Endothelial cell (in vitro differentiated cells): ENCODE measurements at regions not wholly inside any gene's neighbourhood (a gene's known extent, or its start where the extent isn't known, plus 50 kb on each side); places are given as distances from the start of the nearest gene placed in this dataset.
A peak's percentile ranks its signal among the peaks of the same experiment; 100 is the strongest.

Experiments used
- DNase-seq: peaks from one replicate; pipeline ENCODE4 v3.0.0; 2021; ENCODE audit warnings: low spot score
- H3K27ac Mint-ChIP-seq: one replicate; pipeline ENCODE4 v1.8.0; 2021; ENCODE audit warnings: mixed read lengths, inconsistent platforms; ENCODE audit not compliant: unreplicated experiment
- H3K27me3 Mint-ChIP-seq: one replicate; pipeline ENCODE4 v1.8.0; 2021; ENCODE audit warnings: mild to moderate bottlenecking, moderate library complexity, mixed read lengths, inconsistent platforms; ENCODE audit not compliant: unreplicated experiment
- H3K36me3 Mint-ChIP-seq: one replicate; pipeline ENCODE4 v1.8.0; 2021; ENCODE audit warnings: mild to moderate bottlenecking, low read depth, mixed read lengths, inconsistent platforms; ENCODE audit not compliant: unreplicated experiment
- H3K4me1 Mint-ChIP-seq: one replicate; pipeline ENCODE4 v1.8.0; 2021; ENCODE audit warnings: mild to moderate bottlenecking, mixed read lengths, inconsistent platforms; ENCODE audit not compliant: unreplicated experiment
- H3K4me3 Mint-ChIP-seq: one replicate; pipeline ENCODE4 v1.8.0; 2021; ENCODE audit warnings: mild to moderate bottlenecking, mixed read lengths, inconsistent platforms; ENCODE audit not compliant: unreplicated experiment
- H3K9me3 Mint-ChIP-seq: one replicate; pipeline ENCODE4 v1.8.0; 2021; ENCODE audit warnings: mixed read lengths, inconsistent platforms; ENCODE audit not compliant: unreplicated experiment
- TF ChIP-seq, protein P1 (sequence below): fragments of 200-600 bp; sonication (generic); IDR thresholded peaks from one replicate; pipeline ENCODE4 v1.5.0; 2021; ENCODE audit warnings: antibody characterized with exemption; ENCODE audit not compliant: unreplicated experiment

- no peaks in the 10 kb centered on the region for H3K9me3 Mint-ChIP-seq
- DNase-seq: no peak
- TF ChIP-seq, protein P1, sequence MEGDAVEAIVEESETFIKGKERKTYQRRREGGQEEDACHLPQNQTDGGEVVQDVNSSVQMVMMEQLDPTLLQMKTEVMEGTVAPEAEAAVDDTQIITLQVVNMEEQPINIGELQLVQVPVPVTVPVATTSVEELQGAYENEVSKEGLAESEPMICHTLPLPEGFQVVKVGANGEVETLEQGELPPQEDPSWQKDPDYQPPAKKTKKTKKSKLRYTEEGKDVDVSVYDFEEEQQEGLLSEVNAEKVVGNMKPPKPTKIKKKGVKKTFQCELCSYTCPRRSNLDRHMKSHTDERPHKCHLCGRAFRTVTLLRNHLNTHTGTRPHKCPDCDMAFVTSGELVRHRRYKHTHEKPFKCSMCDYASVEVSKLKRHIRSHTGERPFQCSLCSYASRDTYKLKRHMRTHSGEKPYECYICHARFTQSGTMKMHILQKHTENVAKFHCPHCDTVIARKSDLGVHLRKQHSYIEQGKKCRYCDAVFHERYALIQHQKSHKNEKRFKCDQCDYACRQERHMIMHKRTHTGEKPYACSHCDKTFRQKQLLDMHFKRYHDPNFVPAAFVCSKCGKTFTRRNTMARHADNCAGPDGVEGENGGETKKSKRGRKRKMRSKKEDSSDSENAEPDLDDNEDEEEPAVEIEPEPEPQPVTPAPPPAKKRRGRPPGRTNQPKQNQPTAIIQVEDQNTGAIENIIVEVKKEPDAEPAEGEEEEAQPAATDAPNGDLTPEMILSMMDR: no peak
- peaks cover 24% of the 10 kb centered on the region for H3K4me1 Mint-ChIP-seq
- peaks cover 6% of the 10 kb centered on the region for H3K27me3 Mint-ChIP-seq
- H3K27ac Mint-ChIP-seq: no peak overlapping the region
- H3K36me3 Mint-ChIP-seq: peaks cover 10% of the 10 kb centered on the region
- H3K4me3 Mint-ChIP-seq: no peak overlapping the region
Measured at GRCh38 chr15:62845241-62846126, 197.1 kb upstream of the TPM1 start.

GRCh38 chr15:62846131-62846804 lies 196.3 kb upstream of the TPM1 start:
- H3K4me1 Mint-ChIP-seq: peaks cover 32% of the 10 kb centered on the region
- no peak overlapping the region for H3K4me3 Mint-ChIP-seq
- TF ChIP-seq, protein P1: no peak
- H3K36me3 Mint-ChIP-seq: peaks cover 4% of the 10 kb centered on the region
- DNase-seq: no peak
- no peak overlapping the region for H3K27ac Mint-ChIP-seq
- H3K27me3 Mint-ChIP-seq: peaks cover 6% of the 10 kb centered on the region
- no peaks in the 10 kb centered on the region for H3K9me3 Mint-ChIP-seq

- H3K27ac Mint-ChIP-seq: no peak overlapping the region
- TF ChIP-seq, protein P1: no peak
- H3K4me3 Mint-ChIP-seq: no peak overlapping the region
Measured at GRCh38 chr15:62846805-62847495, 195.6 kb upstream of the TPM1 start.

DNA sequence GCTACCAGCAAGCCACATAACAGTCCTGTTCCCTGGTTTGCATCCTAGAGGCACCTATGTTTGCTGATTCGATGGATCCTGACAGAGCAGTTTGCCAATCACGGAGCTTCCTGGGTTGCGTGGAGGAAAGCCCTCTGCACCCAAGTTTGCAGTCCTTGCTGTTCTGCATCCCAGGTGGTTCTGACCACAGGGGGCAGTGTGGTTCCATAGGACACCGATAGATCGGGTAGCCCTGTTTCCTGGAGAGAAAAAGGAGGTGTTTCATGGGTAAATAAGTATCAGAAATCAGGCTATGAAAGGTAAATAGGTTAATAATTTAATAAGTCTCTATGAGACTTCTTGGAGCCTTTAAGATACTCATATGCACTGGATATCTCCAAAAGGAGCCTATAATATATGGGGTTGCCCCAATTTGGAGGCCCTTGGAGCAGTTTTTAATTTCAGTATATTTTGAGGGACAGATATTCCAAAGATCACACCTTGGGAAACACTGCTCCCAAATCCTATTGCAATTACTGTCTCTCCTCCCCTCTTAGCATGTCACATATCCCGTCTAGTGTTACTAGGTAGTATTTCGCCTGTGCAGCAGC lies 194.6 kb upstream of the TPM1 start:
- Mint-ChIP-seq H3K4me1 (peaks cover 33% of the 10 kb centered on the region), H3K27ac (peak overlapping the region; percentile 37), H3K36me3 (no peaks in the 10 kb centered on the region), H3K4me3 (peak overlapping the region; percentile 28), H3K27me3 (peaks cover 6% of the 10 kb centered on the region), H3K9me3 (no peaks in the 10 kb centered on the region)
- DNase-seq: peak; percentile 51
- TF ChIP-seq, protein P1: peak; percentile 28

More at GRCh38 chr15:62846805-62847495, 195.6 kb upstream of the TPM1 start:
- H3K36me3 Mint-ChIP-seq: peaks cover 2% of the 10 kb centered on the region
- DNase-seq: no peak
- peaks cover 33% of the 10 kb centered on the region for H3K4me1 Mint-ChIP-seq
- no peaks in the 10 kb centered on the region for H3K9me3 Mint-ChIP-seq
- H3K27me3 Mint-ChIP-seq: peaks cover 6% of the 10 kb centered on the region
